ENCODE measurements at regions not wholly inside any gene's neighbourhood (a gene's known extent, or its start where the extent isn't known, plus 50 kb on each side); places are given as distances from the start of the nearest gene placed in this dataset.

DNA sequence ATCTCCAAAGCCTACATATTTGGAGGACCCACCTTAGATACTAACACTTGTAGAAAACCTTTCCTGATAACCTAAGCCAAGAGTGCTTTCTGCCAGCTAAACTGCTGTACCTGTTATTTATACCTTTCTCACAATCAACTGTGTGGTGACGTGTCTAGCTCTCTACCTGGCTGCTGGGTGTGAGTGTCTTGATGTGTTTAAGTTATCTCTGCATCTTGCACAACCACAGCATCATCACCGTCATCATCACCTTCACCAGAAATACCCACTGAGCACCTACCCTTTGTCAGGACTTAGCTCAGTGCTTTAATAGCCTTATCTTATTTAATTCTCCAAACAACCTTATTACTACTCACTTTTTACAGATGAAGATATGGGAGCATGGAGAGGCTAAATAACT, 431.3 kb downstream of the MAFB start (continued):
- TF ChIP-seq, protein P1, sequence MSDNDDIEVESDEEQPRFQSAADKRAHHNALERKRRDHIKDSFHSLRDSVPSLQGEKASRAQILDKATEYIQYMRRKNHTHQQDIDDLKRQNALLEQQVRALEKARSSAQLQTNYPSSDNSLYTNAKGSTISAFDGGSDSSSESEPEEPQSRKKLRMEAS (IDR thresholded peaks at IDR 0.05) = no peak
- TF ChIP-seq, protein P2, sequence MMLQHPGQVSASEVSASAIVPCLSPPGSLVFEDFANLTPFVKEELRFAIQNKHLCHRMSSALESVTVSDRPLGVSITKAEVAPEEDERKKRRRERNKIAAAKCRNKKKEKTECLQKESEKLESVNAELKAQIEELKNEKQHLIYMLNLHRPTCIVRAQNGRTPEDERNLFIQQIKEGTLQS (IDR thresholded peaks at IDR 0.05; ENCODE audit: insufficient read depth, low read depth, low read length) = no peak
- TF ChIP-seq NRF1 (IDR thresholded peaks at IDR 0.05; ENCODE audit: low read depth, low read length) (no peak), FOSL1 (IDR thresholded peaks at IDR 0.05; ENCODE audit: insufficient read depth, low read depth, low read length) (no peak), BCL11A (IDR thresholded peaks at IDR 0.05; ENCODE audit: low read depth in 2 of 2, low read length in 2 of 2) (no peak)
- TF ChIP-seq, protein P3, sequence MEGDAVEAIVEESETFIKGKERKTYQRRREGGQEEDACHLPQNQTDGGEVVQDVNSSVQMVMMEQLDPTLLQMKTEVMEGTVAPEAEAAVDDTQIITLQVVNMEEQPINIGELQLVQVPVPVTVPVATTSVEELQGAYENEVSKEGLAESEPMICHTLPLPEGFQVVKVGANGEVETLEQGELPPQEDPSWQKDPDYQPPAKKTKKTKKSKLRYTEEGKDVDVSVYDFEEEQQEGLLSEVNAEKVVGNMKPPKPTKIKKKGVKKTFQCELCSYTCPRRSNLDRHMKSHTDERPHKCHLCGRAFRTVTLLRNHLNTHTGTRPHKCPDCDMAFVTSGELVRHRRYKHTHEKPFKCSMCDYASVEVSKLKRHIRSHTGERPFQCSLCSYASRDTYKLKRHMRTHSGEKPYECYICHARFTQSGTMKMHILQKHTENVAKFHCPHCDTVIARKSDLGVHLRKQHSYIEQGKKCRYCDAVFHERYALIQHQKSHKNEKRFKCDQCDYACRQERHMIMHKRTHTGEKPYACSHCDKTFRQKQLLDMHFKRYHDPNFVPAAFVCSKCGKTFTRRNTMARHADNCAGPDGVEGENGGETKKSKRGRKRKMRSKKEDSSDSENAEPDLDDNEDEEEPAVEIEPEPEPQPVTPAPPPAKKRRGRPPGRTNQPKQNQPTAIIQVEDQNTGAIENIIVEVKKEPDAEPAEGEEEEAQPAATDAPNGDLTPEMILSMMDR (IDR thresholded peaks at IDR 0.05; ENCODE audit: control extremely low read depth in 1 of 3, insufficient read depth in 1 of 3, low read depth in 1 of 3, low read length in 3 of 3) = no peak
